GM12874 (cell line): ENCODE measurements at regions not wholly inside any gene's neighbourhood (a gene's known extent, or its start where the extent isn't known, plus 50 kb on each side); places are given as distances from the start of the nearest gene placed in this dataset.

Experiments
- TF ChIP-seq, protein P1 (sequence below): IDR thresholded peaks from 2 replicates; pipeline ENCODE4 v1.5.1; 2011; ENCODE audit warnings: low read depth, mild to moderate bottlenecking, control low read depth, low read length, moderate library complexity; ENCODE audit not compliant: insufficient read depth

DNA sequence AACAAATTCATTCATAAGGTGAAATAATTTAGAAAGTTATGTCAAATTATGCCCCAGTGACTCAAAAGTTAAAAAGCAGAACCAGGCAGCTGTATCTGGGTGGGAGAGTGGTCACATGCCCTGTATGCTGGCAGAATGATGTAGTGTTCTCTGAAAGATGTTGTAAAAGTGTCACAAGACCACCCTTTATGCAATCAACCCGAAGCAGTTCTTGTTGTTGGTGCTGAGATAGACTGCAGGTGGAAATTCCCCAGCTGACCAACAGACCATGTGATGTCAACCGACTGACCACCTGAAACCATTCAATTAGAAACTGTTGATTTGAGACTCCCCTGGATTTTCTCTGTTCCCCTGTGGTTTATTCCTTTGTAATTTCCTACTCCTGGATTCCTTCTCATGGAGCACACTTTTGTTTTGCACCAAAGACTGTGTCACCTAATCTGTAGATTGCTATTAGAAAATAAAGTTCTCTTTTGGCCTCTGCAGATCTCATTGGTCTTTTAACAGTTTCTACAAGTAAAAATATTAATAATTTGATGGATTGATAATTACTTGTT lies 1341.3 kb upstream of the LRRTM1 start:
- TF ChIP-seq, protein P1, sequence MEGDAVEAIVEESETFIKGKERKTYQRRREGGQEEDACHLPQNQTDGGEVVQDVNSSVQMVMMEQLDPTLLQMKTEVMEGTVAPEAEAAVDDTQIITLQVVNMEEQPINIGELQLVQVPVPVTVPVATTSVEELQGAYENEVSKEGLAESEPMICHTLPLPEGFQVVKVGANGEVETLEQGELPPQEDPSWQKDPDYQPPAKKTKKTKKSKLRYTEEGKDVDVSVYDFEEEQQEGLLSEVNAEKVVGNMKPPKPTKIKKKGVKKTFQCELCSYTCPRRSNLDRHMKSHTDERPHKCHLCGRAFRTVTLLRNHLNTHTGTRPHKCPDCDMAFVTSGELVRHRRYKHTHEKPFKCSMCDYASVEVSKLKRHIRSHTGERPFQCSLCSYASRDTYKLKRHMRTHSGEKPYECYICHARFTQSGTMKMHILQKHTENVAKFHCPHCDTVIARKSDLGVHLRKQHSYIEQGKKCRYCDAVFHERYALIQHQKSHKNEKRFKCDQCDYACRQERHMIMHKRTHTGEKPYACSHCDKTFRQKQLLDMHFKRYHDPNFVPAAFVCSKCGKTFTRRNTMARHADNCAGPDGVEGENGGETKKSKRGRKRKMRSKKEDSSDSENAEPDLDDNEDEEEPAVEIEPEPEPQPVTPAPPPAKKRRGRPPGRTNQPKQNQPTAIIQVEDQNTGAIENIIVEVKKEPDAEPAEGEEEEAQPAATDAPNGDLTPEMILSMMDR = no peak

DNA sequence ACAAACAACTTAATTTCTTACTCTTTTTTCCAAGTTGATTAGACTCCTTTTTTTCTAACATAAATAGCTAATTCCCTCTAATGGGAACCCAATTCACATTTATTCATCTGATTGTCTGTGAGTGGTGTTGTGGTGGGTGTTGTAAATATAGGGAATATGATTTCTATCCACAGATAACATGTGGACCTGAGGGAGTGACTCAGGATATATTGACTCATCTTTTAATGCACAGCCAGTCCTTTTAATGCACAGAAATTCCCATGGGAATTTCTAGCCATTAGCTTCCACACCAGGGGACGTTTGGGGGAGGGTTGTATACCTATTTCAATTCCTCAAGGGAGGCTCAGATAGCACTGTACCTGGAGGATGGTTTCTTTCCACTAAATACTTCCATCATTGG lies 1339.6 kb upstream of the LRRTM1 start:
- TF ChIP-seq, protein P1 = no peak

DNA sequence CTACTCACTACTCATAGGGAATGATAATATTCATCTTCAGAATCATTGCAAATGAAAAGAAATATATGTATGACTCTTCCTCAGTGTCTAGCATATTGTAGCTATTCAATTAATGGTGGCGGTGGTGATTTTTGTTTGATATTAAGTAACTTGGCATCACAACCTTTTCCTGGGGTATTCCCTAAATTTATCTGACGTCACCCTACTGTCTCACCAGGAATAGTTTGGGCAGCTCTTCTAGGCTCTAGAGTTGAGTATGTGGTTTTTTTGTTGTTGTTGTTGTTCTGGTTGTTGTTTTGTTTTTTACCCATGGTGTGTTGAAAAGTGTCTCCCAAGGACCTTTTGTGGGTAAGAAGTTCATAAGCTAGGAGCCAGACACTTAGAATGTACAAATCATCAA lies 1320.3 kb upstream of the LRRTM1 start:
- TF ChIP-seq, protein P1 = no peak

DNA sequence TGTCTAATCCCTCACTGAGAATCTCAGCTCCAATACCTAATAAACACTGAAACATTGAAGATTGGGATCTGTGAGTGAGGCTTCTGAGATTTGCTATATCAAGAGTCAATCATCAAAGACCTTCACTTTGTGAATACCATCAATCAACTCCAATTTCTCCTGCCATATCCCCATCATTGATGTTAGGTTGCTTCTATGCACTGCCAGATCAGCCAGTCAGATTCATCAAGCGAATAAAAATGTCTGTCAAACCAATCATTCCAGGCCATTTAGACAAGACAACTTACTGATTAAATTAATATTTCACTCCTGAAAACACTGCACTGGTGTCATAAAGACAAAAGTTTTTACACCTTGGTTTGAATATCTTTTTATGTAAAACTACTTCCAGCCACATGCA lies 1295.5 kb upstream of the LRRTM1 start:
- TF ChIP-seq, protein P1 = no peak

DNA sequence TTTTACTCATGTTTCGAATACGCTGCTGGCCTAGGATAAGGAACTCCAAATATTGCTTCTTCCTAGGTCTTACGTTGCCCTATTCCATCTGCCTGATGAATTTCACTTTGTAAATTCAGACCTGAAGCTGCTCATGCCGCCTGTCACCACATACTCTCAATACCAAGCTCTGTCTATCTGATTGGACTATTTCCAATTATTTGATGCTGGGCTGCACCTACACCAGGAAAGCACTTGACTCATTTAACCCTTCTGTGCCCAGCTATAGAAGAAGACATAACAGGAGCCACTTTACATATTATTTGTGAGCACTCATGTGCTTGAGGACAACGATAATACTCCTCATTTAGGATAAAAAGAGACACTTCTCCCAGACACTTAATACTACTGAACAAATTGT lies 1293.9 kb upstream of the LRRTM1 start:
- TF ChIP-seq, protein P1 = no peak

DNA sequence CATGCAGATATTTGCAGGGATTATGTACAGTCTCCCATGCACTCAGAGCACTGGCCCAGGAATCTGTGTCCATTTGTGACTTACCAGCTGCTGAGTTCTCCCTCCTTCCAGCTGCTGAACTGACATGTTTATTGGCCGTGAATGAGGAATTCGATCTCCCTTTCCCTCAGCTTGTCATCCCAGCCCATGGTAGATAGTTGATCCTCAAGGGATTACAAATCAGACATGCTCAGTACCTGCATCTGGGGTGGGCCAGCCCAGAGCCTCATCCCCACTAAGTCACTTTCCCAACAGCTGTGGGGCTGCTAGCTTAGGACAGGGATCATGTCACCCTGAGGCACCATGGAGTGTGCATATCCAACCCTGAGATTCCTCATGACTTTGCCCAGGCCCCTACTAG lies 1284.9 kb upstream of the LRRTM1 start:
- TF ChIP-seq, protein P1 = no peak

DNA sequence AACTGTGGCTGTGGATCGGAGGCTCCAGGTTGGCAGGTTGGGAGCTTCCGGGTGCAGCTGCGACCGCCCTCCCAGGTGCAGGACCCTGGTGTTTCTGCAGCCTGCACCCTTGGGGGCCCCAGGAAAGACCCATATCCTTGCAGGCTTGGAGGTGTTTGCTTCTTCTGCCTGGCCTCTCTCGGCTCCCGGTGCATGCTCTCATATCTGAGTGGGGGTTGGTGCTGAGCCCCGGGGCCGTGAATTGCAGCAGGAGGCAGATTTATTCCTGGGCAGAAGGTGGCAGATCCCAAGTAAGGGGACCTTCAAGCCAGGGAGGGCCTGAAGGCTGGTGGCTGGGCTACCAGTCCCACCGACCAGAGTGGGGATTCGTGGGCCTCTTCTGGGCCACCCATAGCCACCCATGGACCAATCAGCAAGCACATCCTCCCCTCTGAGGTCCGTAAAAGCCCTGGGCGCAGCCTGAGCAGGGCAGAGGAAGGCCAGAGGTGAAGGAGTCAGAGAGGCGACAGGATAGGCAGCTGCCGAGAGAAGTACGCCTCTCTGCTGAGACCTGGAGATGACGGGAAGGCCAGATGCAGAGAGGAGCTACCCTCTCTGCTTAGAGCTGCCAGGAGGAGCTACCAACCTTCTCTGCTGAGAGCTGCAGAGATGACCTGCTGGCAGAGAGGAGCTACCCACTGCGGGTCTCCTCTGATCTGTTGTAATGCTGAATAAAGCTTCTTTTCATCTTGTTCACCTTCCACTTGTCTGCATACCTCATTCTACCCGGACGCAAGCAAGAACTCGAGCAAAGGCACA lies 1279.0 kb upstream of the LRRTM1 start:
- TF ChIP-seq, protein P1 = no peak
